Body of pancreas (tissue), 4 donors: ENCODE measurements at regions not wholly inside any gene's neighbourhood (a gene's known extent, or its start where the extent isn't known, plus 50 kb on each side); places are given as distances from the start of the nearest gene placed in this dataset.

Source experiments
- ATAC-seq: fragments of 150-250 bp; one replicate; pipeline ENCODE4 v1.9.1; 2016
- DNase-seq, 4 donors: peaks; one replicate each; pipeline ENCODE4 v3.0.0-alpha.2; 2019
- H3K27ac ChIP-seq, 4 donors: fragments of 200-600 bp; sonication (generic); 1 replicate in 3 of 4; 2 replicates in 1 of 4; pipeline versions ENCODE4 v1.5.1 to v1.6.1; 2016 to 2019; ENCODE audit warnings: mild to moderate bottlenecking in 1 of 4, mixed read lengths in 1 of 4, moderate library complexity in 1 of 4
- H3K27me3 ChIP-seq, 2 donors: fragments of 200-600 bp; sonication (generic); one replicate each; pipeline ENCODE4 v1.6.0; 2016; ENCODE audit warnings: mild to moderate bottlenecking in 1 of 2
- H3K36me3 ChIP-seq, 2 donors: fragments of 200-600 bp; sonication (generic); replicated peaks in 1 of 2; 2 replicates each; pipeline ENCODE4 v1.5.1; 2016; ENCODE audit warnings: low read depth in 2 of 2; ENCODE audit not compliant: insufficient read depth in 1 of 2
- H3K4me1 ChIP-seq: fragments of 200-600 bp; sonication (generic); one replicate; pipeline ENCODE4 v1.6.0; 2016
- H3K4me3 ChIP-seq, 2 donors: fragments of 200-600 bp; sonication (generic); 1 replicate in 1 of 2; 2 replicates in 1 of 2; pipeline ENCODE4 v1.5.1; 2016 to 2019
- H3K9me3 ChIP-seq, 3 donors: fragments of 200-600 bp; sonication (generic); 1 replicate in 2 of 3; 2 replicates in 1 of 3; pipeline ENCODE4 v1.5.1; 2016
- POLR2A ChIP-seq, 3 donors: fragments of 450-650 bp; IDR thresholded peaks; one replicate each; pipeline ENCODE4 v1.6.1; 2016; ENCODE audit warnings: antibody characterized with exemption in 3 of 3, mild to moderate bottlenecking in 2 of 3
- WGBS, 2 donors: methylation state at CpG; one replicate each; pipeline ENCODE4 v1.1.5; 2017; 5-methylcytosine and 5-hydroxymethylcytosine counted together
- intact Hi-C: fragments of 100-400 bp; cut with DNase I; formaldehyde crosslinking; loops from one replicate; pipeline ENCODE4 v1.15.1; 2023
- TF ChIP-seq, protein P1 (sequence below), 7 experiments: fragments of 450-650 bp in 4 of 7; fragments of 200-600 bp in 3 of 7; sonication (generic) in 3 of 7; IDR thresholded peaks; one replicate each; pipeline ENCODE4 v1.5.1; 2016 to 2019; ENCODE audit warnings: antibody characterized with exemption in 7 of 7

DNA sequence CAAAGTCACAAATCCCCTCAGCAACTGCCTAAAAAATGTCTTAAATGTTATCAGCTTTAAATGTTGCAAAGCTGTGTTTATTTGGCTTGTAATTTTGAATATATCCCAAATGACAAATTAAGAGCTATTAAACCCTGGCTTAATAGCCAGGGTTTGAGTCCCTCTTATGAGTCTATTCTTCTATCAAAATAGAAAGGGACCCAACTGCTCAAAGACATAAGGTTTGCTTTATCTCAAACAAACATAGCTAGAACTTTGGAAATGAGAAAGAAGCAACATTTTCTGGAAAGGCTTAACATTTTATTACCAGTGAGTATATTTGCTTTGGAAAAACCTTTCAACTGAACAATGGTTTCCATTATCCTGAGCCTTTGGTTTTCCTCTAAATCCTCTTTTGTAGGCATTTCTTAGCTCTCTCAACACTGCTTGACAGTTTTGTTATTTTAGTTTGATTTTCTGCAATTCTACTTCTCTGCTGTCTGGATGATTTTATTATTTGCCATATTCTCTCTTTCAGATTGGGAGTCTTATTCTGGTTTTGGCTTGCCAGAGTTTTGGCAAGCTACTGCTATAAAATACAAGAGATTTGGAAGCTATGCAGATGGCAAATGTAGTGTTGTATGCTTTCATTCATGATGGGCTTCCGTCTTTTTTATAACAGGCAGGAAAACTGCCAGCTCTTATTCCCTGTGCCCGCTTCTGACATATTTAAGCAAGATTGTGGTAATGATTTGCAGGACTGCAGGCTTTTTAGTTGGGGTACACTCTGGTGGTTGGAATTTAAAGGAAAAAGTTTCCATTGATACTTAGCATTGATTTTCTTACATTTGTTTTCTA is 734.9 kb downstream of the DTWD2 start:
- H3K9me3 ChIP-seq, result no peaks in the 10 kb centered on the region
- DNase-seq, result no peak
- no peaks in the 10 kb centered on the region for H3K4me1 ChIP-seq
- WGBS, 2 donors, result 8 to 11% methylated on average over 2 of the region's 2 CpGs
- intact Hi-C loops, result no loop called here
- no peak for TF ChIP-seq POLR2A (IDR thresholded peaks at IDR 0.05)
- TF ChIP-seq, protein P1, sequence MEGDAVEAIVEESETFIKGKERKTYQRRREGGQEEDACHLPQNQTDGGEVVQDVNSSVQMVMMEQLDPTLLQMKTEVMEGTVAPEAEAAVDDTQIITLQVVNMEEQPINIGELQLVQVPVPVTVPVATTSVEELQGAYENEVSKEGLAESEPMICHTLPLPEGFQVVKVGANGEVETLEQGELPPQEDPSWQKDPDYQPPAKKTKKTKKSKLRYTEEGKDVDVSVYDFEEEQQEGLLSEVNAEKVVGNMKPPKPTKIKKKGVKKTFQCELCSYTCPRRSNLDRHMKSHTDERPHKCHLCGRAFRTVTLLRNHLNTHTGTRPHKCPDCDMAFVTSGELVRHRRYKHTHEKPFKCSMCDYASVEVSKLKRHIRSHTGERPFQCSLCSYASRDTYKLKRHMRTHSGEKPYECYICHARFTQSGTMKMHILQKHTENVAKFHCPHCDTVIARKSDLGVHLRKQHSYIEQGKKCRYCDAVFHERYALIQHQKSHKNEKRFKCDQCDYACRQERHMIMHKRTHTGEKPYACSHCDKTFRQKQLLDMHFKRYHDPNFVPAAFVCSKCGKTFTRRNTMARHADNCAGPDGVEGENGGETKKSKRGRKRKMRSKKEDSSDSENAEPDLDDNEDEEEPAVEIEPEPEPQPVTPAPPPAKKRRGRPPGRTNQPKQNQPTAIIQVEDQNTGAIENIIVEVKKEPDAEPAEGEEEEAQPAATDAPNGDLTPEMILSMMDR (IDR thresholded peaks at IDR 0.05), result no peak
- no peaks in the 10 kb centered on the region for H3K27me3 ChIP-seq
- H3K27ac ChIP-seq, result no peak overlapping the region
- H3K4me3 ChIP-seq, result no peak overlapping the region
- ATAC-seq, result no peak
- no peaks in the 10 kb centered on the region for H3K36me3 ChIP-seq

DNA sequence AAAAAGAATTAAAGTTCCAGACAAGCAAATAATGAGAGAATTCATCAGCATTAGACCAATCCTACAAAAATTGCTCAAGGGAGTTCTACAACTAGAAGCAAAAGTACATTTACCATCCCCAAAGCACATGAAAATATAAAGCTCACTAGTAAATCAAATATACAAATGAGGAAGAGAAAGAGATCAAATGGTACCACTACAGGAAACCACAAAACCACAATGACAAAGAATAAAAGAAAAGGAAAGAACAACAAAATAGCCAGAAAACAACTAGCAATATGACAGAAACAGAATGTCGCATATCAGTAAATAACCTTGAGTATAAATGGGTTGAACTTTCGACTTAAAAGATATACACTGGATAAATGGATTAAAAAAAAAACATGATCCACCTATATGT is 739.0 kb downstream of the DTWD2 start:
- no peaks in the 10 kb centered on the region for H3K4me1 ChIP-seq
- intact Hi-C loops, result no loop called here
- peaks cover 0 to 6% (median 0%) of the 10 kb centered on the region in 3 donors for H3K9me3 ChIP-seq
- no peak for ATAC-seq
- WGBS, 2 donors, result 64 to 70% methylated on average over 2 of the region's 2 CpGs
- no peak for DNase-seq
- H3K36me3 ChIP-seq, result no peaks in the 10 kb centered on the region
- no peak overlapping the region for H3K4me3 ChIP-seq
- no peak for TF ChIP-seq POLR2A (IDR thresholded peaks at IDR 0.05)
- TF ChIP-seq, protein P1 (IDR thresholded peaks at IDR 0.05), result no peak
- H3K27ac ChIP-seq, result no peak overlapping the region
- H3K27me3 ChIP-seq, result no peaks in the 10 kb centered on the region

DNA sequence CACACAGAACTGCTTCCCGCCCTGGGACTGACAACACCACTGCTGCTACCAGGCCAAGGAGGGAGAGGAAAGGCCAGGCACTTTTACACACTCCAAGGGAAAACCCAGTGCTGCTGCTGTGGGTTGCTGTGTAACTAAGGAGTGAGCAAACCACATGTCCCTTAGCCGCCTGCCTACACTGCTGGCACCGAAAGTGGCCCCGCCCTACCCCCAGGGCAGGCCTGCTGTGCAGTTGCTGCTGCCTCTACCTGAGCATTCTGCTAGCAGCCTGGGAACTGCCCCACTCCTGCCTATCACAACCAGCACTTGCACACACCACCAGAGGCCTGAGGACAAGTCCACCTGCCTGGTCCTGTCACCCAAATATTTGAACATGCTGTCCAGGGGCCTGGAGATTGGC is 740.9 kb downstream of the DTWD2 start:
- Histone ChIP-seq H3K36me3 (no peaks in the 10 kb centered on the region), H3K4me1 (no peaks in the 10 kb centered on the region), H3K27me3 (no peaks in the 10 kb centered on the region), H3K9me3 (peaks cover 0 to 6% (median 0%) of the 10 kb centered on the region in 3 donors), H3K27ac (no peak overlapping the region), H3K4me3 (no peak overlapping the region)
- 67 to 86% methylated on average over 3 to 4 of the region's 4 CpGs for WGBS, 2 donors
- ATAC-seq (no peak), DNase-seq (no peak)
- intact Hi-C loops, result no loop called here
- TF ChIP-seq, protein P1 (IDR thresholded peaks at IDR 0.05), result no peak
- no peak for TF ChIP-seq POLR2A (IDR thresholded peaks at IDR 0.05)

DNA sequence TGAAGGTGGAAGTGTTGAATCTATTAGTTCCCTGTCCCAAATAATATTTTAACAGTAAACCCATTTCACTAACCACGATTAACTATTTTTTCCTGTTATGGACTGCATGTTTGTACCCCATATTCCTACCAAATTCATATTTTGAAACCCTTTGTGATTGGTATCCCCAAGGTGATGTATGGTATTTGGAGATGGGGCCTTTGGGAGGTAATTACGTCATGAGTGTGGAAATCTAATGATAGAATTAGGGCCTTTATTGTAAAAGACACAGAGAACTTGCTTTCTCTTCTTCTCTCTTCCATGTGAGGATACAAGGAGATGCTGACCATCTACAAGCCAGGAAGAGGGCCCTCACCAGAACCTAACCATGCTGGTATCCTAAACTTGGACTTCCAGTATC is 744.7 kb downstream of the DTWD2 start:
- H3K27me3 ChIP-seq, result no peaks in the 10 kb centered on the region
- H3K4me3 ChIP-seq, result no peak overlapping the region
- intact Hi-C loops, result no loop called here
- peaks cover 0 to 6% (median 0%) of the 10 kb centered on the region in 3 donors for H3K9me3 ChIP-seq
- TF ChIP-seq, protein P1 (IDR thresholded peaks at IDR 0.05), result no peak
- no peak for TF ChIP-seq POLR2A (IDR thresholded peaks at IDR 0.05)
- no peak overlapping the region for H3K27ac ChIP-seq
- WGBS, 2 donors, result 43 to 46% methylated on average over 2 of the region's 2 CpGs
- no peak for DNase-seq
- ATAC-seq, result no peak
- no peaks in the 10 kb centered on the region for H3K4me1 ChIP-seq
- no peaks in the 10 kb centered on the region for H3K36me3 ChIP-seq

DNA sequence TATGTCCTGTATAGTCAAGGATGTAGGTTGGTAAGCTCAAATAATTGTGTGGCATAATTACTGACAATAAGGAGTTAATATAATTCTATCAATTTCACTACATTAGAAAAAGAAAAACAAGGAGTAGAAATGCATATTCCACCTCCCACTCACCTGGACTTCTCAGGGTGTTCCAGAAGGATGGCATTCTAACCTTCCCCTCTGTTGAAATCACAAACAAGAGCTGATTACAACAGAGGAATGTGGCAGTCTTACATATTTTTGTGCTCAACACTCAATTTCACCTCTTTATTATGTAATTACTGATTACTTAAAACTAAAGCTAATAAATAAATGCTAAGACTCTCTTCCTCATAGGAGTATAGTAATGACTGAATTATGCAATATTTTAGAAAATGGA is 745.3 kb downstream of the DTWD2 start:
- Histone ChIP-seq H3K36me3 (no peaks in the 10 kb centered on the region), H3K4me3 (no peak overlapping the region), H3K27me3 (no peaks in the 10 kb centered on the region), H3K4me1 (no peaks in the 10 kb centered on the region), H3K27ac (no peak overlapping the region), H3K9me3 (peaks cover 0 to 3% (median 0%) of the 10 kb centered on the region in 3 donors)
- TF ChIP-seq, protein P1 (IDR thresholded peaks at IDR 0.05), result no peak
- TF ChIP-seq POLR2A (IDR thresholded peaks at IDR 0.05), result no peak
- ATAC-seq, result no peak
- DNase-seq, result no peak
- intact Hi-C loops, result no loop called here
